ENCODE measurements at regions not wholly inside any gene's neighbourhood (a gene's known extent, or its start where the extent isn't known, plus 50 kb on each side); places are given as distances from the start of the nearest gene placed in this dataset.
"Not testable (repeated sequence)": the region's sequence is repeated elsewhere in the genome, so short reads cannot be mapped to it uniquely, and the experiment has no call there.

DNA sequence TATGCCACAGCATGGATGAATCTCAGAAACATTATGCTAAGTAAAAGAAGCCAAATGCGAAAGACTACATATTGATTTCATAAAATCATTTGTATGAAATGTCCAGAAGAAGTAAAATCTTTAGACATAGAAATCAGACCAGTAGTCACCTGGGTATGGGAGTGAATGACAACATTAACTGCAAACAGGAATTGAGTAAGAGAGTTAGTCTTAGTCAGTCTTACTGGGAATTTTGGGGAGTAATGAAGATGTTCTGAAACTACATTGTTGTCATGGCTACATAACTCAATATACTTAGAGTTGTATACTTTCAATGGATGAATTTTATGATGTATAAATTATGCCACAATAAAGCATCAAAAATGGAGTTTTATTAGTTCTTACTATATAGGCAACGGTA lies 107.8 kb upstream of the CHORDC1 start:
- no peak for DNase-seq

DNA sequence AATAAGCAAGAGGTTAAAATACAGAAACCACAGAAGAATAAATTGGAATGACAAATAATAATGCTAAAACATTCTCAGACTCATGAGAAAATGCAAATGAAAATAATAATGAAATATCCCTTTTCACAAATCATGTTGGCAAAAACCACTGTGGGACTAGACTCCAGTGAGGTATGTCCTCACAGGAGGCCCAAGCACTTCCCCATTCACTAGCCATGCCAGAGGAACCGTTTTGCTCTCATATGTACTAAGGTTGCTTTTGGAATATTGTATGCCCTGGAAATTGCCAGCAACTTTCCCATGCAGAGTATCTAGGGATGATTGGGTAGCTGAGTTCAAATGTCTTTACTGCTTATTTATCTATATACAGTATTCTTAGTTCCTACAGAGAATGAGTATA lies 106.2 kb upstream of the CHORDC1 start:
- DNase-seq, result no peak

DNA sequence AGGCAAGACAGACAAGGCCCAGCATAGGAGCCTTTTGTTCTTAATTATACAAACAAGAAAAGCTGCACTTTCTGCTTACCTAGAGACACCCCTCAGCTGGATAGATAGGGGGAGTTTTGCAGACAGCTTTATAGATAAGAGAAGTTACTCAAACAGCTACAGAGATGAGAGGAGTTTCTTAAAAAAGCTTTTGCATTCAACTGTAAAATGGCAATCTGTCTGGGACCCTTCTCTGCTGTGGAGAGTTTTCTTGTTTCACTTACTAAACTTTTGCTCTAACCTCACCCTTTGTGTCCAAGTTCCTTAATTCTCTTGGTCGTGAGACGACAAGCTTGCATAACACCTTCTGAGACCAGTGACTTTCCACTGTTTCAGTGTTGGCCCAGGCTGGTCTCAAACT lies 103.8 kb upstream of the CHORDC1 start:
- DNase-seq, result no peak

DNA sequence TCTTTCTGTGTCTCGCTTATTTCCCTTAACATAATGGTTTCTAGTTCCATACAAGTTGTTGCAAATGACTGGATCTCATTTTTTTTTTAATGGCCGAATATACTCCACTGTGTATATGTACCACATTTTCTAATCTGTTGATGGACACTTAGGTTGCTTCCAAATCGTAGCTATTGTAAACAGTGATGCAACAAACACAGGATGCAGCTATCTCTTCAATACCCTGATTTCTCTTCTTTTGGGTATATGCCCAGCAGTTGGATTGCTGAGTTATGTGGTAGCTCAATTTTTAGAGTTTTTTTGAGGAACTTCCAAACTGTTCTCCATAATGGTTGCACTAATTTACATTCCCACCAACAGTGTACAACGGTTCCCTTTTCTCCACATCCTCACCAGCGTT lies 100.4 kb upstream of the CHORDC1 start:
- DNase-seq, result no peak

DNA sequence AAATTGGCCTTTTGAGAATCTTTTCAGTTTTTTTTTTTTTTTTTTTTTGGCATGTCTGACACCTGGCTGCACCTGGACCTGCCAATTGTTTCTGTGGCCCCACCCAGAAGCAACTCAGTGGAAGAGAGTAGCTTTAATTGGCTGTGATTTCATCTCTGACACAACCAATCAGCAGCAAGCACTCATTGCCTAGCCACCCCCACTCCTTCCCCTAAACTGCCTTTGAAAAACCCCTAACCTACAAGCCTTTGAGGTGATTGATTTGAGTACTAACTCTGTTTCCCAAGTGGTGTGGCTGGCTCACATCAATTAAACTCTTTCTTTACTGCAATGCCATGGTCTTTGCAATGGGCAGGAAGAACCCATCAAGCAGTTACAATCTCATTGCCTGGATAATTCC lies 98.2 kb upstream of the CHORDC1 start:
- no peak for DNase-seq

DNA sequence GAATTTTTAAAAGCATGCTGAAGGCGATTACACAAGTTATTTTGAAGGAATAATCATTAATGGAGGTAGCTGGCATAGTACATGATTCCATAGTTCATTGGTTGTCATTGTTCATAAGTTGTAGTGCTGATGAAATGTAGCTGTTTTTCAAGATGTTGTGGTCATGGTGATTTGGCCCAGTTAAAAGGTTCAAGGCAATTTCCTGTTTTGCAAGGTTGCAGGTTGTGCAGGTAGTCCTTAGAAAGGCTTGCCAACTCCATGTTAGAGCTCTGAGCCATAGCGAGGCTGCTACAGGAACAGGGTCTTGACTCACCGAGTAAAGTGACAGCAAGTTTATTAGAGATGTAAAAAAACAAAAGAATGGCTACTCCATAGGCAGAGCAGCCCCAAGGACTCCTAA lies 95.8 kb upstream of the CHORDC1 start:
- no peak for DNase-seq

DNA sequence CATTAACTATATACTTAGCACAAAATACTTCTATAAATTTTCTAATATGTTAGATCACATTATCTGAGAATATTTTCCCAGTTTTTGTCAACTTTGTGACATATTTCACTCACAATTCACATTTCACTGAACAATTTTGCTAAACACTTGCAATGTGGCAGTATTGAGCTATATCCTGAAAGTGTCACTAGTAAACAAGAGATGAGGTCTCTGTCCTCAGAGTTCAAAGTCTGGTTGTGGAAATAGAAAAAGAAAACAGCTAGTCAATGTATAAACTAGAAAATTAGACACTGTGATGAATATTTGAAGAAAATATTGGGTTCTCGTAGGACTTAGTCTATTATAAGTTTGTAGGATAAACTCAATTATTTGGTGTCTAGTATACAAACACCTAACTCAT lies 87.4 kb upstream of the CHORDC1 start:
- DNase-seq, result no peak

DNA sequence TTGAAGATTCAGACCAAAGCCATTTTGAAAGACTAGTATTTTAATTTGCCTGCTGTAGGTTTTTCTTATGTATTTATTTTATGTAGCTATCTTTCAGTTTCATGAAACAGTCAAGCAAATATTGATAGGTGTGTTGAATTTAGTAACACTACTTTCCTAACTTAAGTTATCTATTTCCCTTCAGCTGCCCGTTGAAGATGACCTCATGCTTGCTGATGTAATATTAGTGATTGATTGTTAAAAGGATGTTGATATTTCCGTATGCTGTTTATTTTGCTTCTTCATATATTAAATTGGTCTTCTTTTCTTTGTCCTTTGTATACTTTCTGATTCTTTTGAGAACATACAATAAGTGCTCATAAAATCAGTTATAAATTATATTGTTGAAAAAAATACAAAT lies 86.8 kb upstream of the CHORDC1 start:
- no peak for DNase-seq

DNA sequence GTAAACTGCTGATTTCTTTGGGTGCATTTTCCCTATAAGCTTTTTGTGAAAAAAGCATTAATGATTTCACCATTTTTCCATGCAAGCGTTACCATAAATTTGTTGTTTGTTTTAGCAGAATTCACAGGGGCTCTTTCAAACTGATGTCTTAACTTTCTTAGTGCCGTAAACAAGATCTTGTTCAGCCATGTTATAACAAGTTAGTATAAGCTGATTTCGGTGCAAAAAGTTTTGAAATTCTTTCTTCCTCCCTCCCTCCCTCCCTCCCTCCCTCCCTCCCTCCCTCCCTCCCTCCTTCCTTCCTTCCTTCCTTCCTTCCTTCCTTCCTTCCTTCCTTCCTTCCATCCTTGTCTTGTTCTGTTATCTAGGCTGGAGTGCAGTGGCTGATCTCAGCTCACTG lies 71.7 kb upstream of the CHORDC1 start:
- no peak for DNase-seq

DNA sequence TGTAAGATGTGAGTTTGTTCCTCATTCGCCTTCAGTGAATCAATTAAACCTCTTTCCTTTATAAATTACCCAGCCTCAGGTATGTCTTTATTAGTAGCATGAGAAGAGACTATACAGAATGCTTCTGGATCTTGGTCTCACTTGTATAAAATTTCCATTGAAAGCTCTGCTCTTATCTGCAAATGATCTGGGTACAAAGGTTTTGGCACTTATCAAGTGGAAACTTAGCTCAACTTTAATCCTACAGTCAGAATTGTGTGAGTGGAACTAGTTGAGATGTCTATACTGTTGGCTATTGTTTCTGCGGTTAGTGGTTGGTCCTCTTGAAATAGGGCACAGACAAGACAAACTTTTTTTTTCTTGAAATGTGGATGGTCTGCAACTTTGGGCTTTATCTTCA lies 71.2 kb upstream of the CHORDC1 start:
- no peak for DNase-seq

DNA sequence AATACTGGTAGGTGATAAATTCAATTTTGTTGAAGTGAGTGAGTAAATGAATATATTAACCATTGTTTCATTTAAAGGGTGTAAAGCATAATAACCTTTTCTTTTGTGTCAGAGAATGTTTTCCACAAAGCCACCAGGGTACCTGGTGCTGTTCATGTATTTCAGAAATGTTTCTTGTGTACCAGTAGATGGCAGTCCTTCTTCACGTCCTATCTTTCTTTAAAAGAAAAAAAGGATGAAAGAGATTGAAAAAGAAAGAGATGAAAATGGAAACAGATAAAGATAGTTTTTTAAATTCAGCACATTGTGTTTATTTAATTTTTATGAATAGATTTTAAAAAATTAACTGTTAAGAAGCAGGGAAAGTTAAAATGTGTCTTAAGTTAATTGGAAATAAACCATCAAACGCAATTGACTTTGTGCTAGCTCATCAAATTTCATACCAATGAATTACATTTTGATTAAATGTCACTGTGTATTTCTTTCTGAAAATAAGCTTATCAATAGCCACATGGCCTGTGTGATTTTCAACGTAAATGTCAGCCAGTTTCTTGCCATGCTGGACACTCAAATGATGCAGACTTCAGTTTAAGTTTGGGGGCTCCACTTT lies 65.5 kb upstream of the CHORDC1 start:
- DNase-seq, result no peak

DNA sequence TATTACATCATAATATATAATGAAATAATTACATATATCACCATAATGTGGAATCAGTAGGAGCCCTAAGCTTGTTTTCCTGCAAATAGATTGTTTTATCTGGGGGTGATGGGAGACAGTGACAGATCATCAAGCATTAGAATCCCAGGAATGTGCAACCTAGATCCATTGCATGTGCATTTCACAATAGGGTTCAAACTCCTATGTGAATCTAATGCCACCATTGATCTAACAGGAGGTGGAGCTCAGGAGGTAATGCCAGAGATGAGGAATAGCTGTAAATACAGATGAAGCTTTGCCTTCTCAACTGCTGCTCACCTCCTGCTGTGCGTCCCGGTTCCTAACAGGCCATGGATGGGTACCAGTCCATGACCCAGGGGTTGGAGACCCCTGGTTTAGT lies 63.8 kb upstream of the CHORDC1 start:
- no peak for DNase-seq

DNA sequence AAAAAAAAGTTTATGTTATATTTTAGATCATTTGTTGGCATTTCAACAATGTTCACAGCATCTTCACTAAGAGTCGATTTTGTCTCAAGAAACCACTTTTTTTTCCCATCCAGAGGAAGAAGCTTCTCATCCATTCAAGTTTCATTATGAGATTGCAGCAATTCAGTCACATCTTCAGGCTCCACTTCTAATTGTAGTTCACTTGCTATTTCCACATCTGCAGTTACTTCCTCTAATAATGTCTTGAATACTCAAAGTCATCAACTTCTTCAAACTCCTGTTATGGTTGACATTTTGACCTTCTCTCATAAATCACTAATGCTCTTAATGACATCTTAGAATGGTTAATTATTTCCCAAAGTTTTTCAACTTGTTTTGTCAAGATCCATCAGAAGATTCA lies 61.3 kb upstream of the CHORDC1 start:
- DNase-seq, result no peak

DNA sequence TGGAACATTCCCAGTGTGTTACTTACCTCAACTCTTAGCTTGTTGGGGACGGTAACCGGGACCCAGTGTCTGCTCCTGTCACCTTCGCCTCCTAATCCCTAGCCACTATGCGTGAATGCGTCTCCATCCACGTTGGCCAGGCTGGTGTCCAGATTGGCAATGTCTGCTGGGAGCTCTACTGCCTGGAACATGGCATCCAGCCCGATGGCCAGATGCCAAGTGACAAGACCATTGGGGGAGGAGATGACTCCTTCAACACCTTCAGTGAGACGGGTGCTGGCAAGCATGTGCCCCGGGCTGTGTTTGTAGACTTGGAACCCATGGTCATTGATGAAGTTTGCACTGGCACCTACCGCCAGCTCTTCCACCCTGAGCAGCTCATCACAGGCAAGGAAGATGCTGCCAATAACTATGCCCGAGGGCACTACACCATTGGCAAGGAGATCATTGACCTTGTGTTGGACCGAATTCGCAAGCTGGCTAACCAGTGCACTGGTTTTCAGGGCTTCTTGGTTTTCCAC lies 59.8 kb upstream of the CHORDC1 start:
- not testable (repeated sequence) for DNase-seq

DNA sequence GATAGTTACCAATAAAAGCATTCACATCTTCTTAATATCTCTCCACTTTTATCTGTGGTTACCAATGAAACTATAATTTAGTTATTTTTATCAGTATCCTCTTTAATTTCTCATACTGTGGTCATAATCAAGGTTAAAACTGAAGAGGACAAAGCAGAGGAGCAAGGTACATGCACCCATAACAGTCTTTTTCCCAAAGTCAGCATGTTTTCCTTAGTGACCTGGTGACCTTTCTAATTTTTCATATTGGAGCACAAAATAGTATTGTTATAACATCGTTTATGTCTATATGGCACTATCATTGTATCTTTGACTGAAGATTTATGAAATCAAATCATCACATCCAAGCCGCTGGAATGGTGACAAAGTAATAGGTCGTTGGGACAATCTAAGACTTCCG lies 51.5 kb upstream of the CHORDC1 start:
- no peak for DNase-seq
